H9 (cell line): ENCODE measurements at regions not wholly inside any gene's neighbourhood (a gene's known extent, or its start where the extent isn't known, plus 50 kb on each side); places are given as distances from the start of the nearest gene placed in this dataset.

Experiments used
- DNase-seq: peaks from one replicate; pipeline ENCODE4 v3.0.0-alpha.2; 2017
- H2AFZ ChIP-seq: one replicate; pipeline ENCODE4 v1.6.1; 2013; ENCODE audit warnings: mild to moderate bottlenecking, low read length, control low read depth, moderate library complexity
- H2AK5ac ChIP-seq: 2 replicates; pipeline ENCODE4 v1.6.1; 2013; ENCODE audit warnings: low read length, control low read depth, mixed read lengths; ENCODE audit not compliant: insufficient read length
- H2BK120ac ChIP-seq: one replicate; pipeline ENCODE4 v1.6.1; 2013; ENCODE audit warnings: low read depth, mild to moderate bottlenecking, low read length, control low read depth, inconsistent platforms; ENCODE audit not compliant: poor library complexity, severe bottlenecking
- H2BK12ac ChIP-seq: 2 replicates; pipeline ENCODE4 v1.6.1; 2013; ENCODE audit warnings: low read length, control low read depth, mixed read lengths, low read depth; ENCODE audit not compliant: insufficient read length
- H2BK15ac ChIP-seq: 2 replicates; pipeline ENCODE4 v1.6.1; 2013; ENCODE audit warnings: low read depth, low read length, control low read depth
- H2BK20ac ChIP-seq: one replicate; pipeline ENCODE4 v1.6.1; 2013; ENCODE audit warnings: low read depth, mild to moderate bottlenecking, low read length, control low read depth, inconsistent platforms; ENCODE audit not compliant: poor library complexity, severe bottlenecking
- H2BK5ac ChIP-seq: 2 replicates; pipeline ENCODE4 v1.6.1; 2013; ENCODE audit warnings: low read length, control low read depth, mixed read lengths; ENCODE audit not compliant: insufficient read length
- H3K14ac ChIP-seq: 2 replicates; pipeline ENCODE4 v1.6.1; 2013; ENCODE audit warnings: low read length, control low read depth; ENCODE audit not compliant: insufficient read depth
- H3K18ac ChIP-seq: 2 replicates; pipeline ENCODE4 v1.6.1; 2013; ENCODE audit warnings: low read depth, mild to moderate bottlenecking, mixed read lengths, low read length, control low read depth; ENCODE audit not compliant: insufficient read length
- H3K23ac ChIP-seq: 2 replicates; pipeline ENCODE4 v1.6.1; 2013; ENCODE audit warnings: low read length, control low read depth, mixed read lengths, low read depth; ENCODE audit not compliant: insufficient read length
- H3K23me2 ChIP-seq: 2 replicates; pipeline ENCODE4 v1.6.1; 2013; ENCODE audit warnings: low read depth, mild to moderate bottlenecking, mixed read lengths, low read length, control low read depth; ENCODE audit not compliant: insufficient read length, poor library complexity, severe bottlenecking
- H3K27ac ChIP-seq: 2 replicates; pipeline ENCODE4 v1.5.1; 2013; ENCODE audit warnings: low read length, control low read depth, mixed read lengths, low read depth; ENCODE audit not compliant: insufficient read length
- H3K27me3 ChIP-seq: 2 replicates; pipeline ENCODE4 v1.6.1; 2013; ENCODE audit warnings: low read length, control low read depth, inconsistent platforms; ENCODE audit not compliant: insufficient read depth
- H3K4ac ChIP-seq: 2 replicates; pipeline ENCODE4 v1.6.1; 2013; ENCODE audit warnings: low read depth, mild to moderate bottlenecking, control low read depth, inconsistent platforms, low read length, moderate library complexity
- H3K4me1 ChIP-seq: 2 replicates; pipeline ENCODE4 v1.6.1; 2013; ENCODE audit warnings: low read length, control low read depth, inconsistent platforms; ENCODE audit not compliant: insufficient read depth
- H3K4me2 ChIP-seq: 2 replicates; pipeline ENCODE4 v1.6.1; 2013; ENCODE audit warnings: low read length, control low read depth, mixed read lengths; ENCODE audit not compliant: insufficient read length, insufficient read depth
- H3K56ac ChIP-seq: 2 replicates; pipeline ENCODE4 v1.6.1; 2013; ENCODE audit warnings: low read depth, mild to moderate bottlenecking, mixed read lengths, low read length, control low read depth; ENCODE audit not compliant: insufficient read length
- H3K79me1 ChIP-seq: 2 replicates; pipeline ENCODE4 v1.6.1; 2013; ENCODE audit warnings: low read depth, mild to moderate bottlenecking, moderate library complexity, low read length, control low read depth, inconsistent platforms; ENCODE audit not compliant: insufficient read depth, poor library complexity, severe bottlenecking
- H3K79me2 ChIP-seq: 2 replicates; pipeline ENCODE4 v1.6.1; 2013; ENCODE audit warnings: low read length, control low read depth, inconsistent platforms; ENCODE audit not compliant: insufficient read depth
- H3K9ac ChIP-seq: 2 replicates; pipeline ENCODE4 v1.6.1; 2013; ENCODE audit warnings: low read length, control low read depth, mixed read lengths; ENCODE audit not compliant: insufficient read length; ENCODE audit errors: extremely low read depth
- H3K9me3 ChIP-seq: one replicate; pipeline ENCODE4 v1.6.1; 2013; ENCODE audit warnings: low read depth, low read length, inconsistent platforms; ENCODE audit not compliant: control insufficient read depth
- H3T11ph ChIP-seq: one replicate; pipeline ENCODE4 v1.6.1; 2013; ENCODE audit warnings: mild to moderate bottlenecking, low read length, control low read depth, inconsistent platforms
- H4K20me1 ChIP-seq: one replicate; pipeline ENCODE4 v1.6.1; 2013; ENCODE audit not compliant: control insufficient read depth, insufficient read length, insufficient read depth
- H4K5ac ChIP-seq: 2 replicates; pipeline ENCODE4 v1.6.1; 2013; ENCODE audit warnings: low read depth, mild to moderate bottlenecking, mixed read lengths, low read length, control low read depth; ENCODE audit not compliant: insufficient read length
- H4K8ac ChIP-seq: replicated peaks from 2 replicates; pipeline ENCODE4 v1.6.1; 2013; ENCODE audit warnings: low read length, control low read depth, mixed read lengths, low read depth; ENCODE audit not compliant: insufficient read length
- H4K91ac ChIP-seq: 2 replicates; pipeline ENCODE4 v1.6.1; 2013; ENCODE audit warnings: low read depth, mild to moderate bottlenecking, moderate library complexity, mixed read lengths, low read length, control low read depth; ENCODE audit not compliant: insufficient read length
- H3K27ac Mint-ChIP-seq, 3 experiments: 2 replicates in 2 of 3; 3 replicates in 1 of 3; pipeline ENCODE4 v1.8.0; 2020 to 2021; ENCODE audit warnings: mixed read lengths in 3 of 3, mild to moderate bottlenecking in 1 of 3, moderate library complexity in 1 of 3
- H3K27me3 Mint-ChIP-seq: 2 replicates; pipeline ENCODE4 v1.8.0; 2021; ENCODE audit warnings: low read depth, mild to moderate bottlenecking, moderate library complexity, mixed read lengths
- H3K36me3 Mint-ChIP-seq, 3 experiments: 2 replicates in 2 of 3; 3 replicates in 1 of 3; pipeline ENCODE4 v1.8.0; 2020 to 2021; ENCODE audit warnings: low read depth in 3 of 3, mixed read lengths in 3 of 3; ENCODE audit not compliant: insufficient read depth in 1 of 3
- H3K4me1 Mint-ChIP-seq, 2 experiments: 2 replicates each; pipeline ENCODE4 v1.8.0; 2020; ENCODE audit warnings: mixed read lengths in 2 of 2
- H3K4me3 Mint-ChIP-seq, 2 experiments: 2 replicates in 1 of 2; 3 replicates in 1 of 2; pipeline ENCODE4 v1.8.0; 2020 to 2021; ENCODE audit warnings: mild to moderate bottlenecking in 2 of 2, mixed read lengths in 2 of 2, moderate library complexity in 1 of 2
- H3K9me3 Mint-ChIP-seq, 2 experiments: 2 replicates in 1 of 2; 3 replicates in 1 of 2; pipeline ENCODE4 v1.8.0; 2020; ENCODE audit warnings: mild to moderate bottlenecking in 2 of 2, mixed read lengths in 2 of 2, moderate library complexity in 1 of 2
- WGBS: extraction: QIAGEN DNeasy Blood & Tissue Kit; methylation state at CpG from one replicate; pipeline ENCODE4 v1.1.7; 2013; ENCODE audit warnings: missing lambda C conversion rate, low lambda C conversion rate, mixed read lengths; ENCODE audit not compliant: insufficient read length; ENCODE audit errors: extremely low coverage; 5-methylcytosine and 5-hydroxymethylcytosine counted together
- TF ChIP-seq, protein P1 (sequence below): fragments of 200-600 bp; sonication (generic); conservative IDR thresholded peaks from 3 replicates; pipeline ENCODE4 v1.8.0; 2021; ENCODE audit warnings: antibody characterized with exemption, mild to moderate bottlenecking

DNA sequence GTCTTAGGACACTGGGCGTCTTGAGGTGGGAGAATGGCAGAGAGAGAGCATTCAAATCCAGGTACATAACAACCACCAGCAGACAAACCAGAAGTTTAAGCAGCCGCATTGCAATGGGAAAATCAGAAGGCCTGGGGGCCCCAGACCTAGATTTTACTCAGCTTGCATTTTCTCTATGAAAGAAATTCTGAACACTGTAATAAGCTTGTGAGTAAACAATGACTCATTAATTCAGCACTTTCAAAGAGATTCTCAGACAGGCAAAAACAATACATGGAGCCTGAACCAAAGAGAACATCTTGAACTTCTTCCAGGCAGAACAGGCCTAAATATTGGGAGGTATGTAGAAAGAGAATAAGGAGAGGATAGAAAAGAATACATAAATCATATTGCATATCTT is 69.8 kb upstream of the IFNG-AS1 start:
- H3K27ac ChIP-seq: no peak overlapping the region
- H2BK20ac ChIP-seq: no peak overlapping the region
- H3K4me2 ChIP-seq: no peak overlapping the region
- H3K23me2 ChIP-seq: no peaks in the 10 kb centered on the region
- H3K79me2 ChIP-seq: no peaks in the 10 kb centered on the region
- H3K27me3 Mint-ChIP-seq: no peaks in the 10 kb centered on the region
- no peak overlapping the region for H3K14ac ChIP-seq
- WGBS: no CpG with 5 or more reads among the region's 2 CpGs
- H4K20me1 ChIP-seq: no peaks in the 10 kb centered on the region
- no peak for DNase-seq
- no peak overlapping the region for H3K4ac ChIP-seq
- no peak overlapping the region for H4K8ac ChIP-seq
- TF ChIP-seq, protein P1, sequence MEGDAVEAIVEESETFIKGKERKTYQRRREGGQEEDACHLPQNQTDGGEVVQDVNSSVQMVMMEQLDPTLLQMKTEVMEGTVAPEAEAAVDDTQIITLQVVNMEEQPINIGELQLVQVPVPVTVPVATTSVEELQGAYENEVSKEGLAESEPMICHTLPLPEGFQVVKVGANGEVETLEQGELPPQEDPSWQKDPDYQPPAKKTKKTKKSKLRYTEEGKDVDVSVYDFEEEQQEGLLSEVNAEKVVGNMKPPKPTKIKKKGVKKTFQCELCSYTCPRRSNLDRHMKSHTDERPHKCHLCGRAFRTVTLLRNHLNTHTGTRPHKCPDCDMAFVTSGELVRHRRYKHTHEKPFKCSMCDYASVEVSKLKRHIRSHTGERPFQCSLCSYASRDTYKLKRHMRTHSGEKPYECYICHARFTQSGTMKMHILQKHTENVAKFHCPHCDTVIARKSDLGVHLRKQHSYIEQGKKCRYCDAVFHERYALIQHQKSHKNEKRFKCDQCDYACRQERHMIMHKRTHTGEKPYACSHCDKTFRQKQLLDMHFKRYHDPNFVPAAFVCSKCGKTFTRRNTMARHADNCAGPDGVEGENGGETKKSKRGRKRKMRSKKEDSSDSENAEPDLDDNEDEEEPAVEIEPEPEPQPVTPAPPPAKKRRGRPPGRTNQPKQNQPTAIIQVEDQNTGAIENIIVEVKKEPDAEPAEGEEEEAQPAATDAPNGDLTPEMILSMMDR: no peak
- no peak overlapping the region for H2BK120ac ChIP-seq
- H2AFZ ChIP-seq: no peak overlapping the region
- H2AK5ac ChIP-seq: no peak overlapping the region
- H3K4me1 Mint-ChIP-seq: peaks cover 51 to 53% of the 10 kb centered on the region in 2 experiments
- H3K9me3 Mint-ChIP-seq: no peaks in the 10 kb centered on the region; a peak in 1 of 5 replicates
- peaks cover 11% of the 10 kb centered on the region; the same call in 1 of the 2 replicates for H3K4me1 ChIP-seq
- no peak overlapping the region for H2BK15ac ChIP-seq
- H3K56ac ChIP-seq: no peak overlapping the region
- H3K36me3 Mint-ChIP-seq: no peaks in the 10 kb centered on the region
- no peak overlapping the region; a peak in 2 of 7 replicates for H3K27ac Mint-ChIP-seq
- H3K23ac ChIP-seq: no peak overlapping the region
- no peak overlapping the region for H3K18ac ChIP-seq
- H3K27me3 ChIP-seq: no peaks in the 10 kb centered on the region
- H3T11ph ChIP-seq: no peak overlapping the region
- H2BK12ac ChIP-seq: no peak overlapping the region
- H3K4me3 Mint-ChIP-seq: no peak overlapping the region
- no peak overlapping the region for H4K91ac ChIP-seq
- no peaks in the 10 kb centered on the region for H3K9me3 ChIP-seq
- H4K5ac ChIP-seq: no peak overlapping the region
- no peaks in the 10 kb centered on the region for H3K79me1 ChIP-seq
- H2BK5ac ChIP-seq: no peak overlapping the region
- no peak overlapping the region for H3K9ac ChIP-seq
